ENCODE measurements at regions not wholly inside any gene's neighbourhood (a gene's known extent, or its start where the extent isn't known, plus 50 kb on each side); places are given as distances from the start of the nearest gene placed in this dataset.

DNA sequence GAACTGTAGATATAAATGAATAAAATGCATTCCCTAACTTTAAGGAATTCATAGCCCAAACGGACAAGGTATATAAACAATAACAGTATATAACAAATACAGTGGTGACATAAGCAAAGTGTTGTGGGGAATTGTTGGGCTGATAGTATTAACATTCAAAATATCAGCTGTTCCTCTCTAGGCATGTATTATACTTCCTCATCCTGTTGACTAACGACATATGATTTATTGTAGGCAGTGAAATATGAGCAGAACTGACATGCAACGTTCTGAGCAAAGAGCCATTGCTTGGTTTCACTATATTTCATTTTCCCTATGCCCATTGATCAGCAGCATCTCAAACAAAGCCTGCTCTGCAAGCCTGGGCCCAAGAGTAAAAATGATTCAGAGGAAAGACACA lies 143.9 kb downstream of the PTCHD1 start:
- H3K36me3 ChIP-seq (ENCODE audit: control insufficient read depth in 2 of 2, extremely low read depth in 1 of 2, insufficient read depth in 2 of 2, low read length in 2 of 2), result no peaks in the 10 kb centered on the region
- H2AFZ ChIP-seq (ENCODE audit: low read depth, low read length), result no peak overlapping the region
- no peak for FAIRE-seq
- POLR2A ChIA-PET, result no interaction called here
- H3K4me1 ChIP-seq (ENCODE audit: control insufficient read depth, extremely low read depth, insufficient read depth, low read length), result no peaks in the 10 kb centered on the region
- DNase-seq (ENCODE audit: low read depth, low spot score), result no peak
- H3K9me3 ChIP-seq (replicated peaks; ENCODE audit: control insufficient read depth, insufficient read depth, low read length), result no peaks in the 10 kb centered on the region
- no peaks in the 10 kb centered on the region for H3K9me1 ChIP-seq (replicated peaks; ENCODE audit: control insufficient read depth, extremely low read depth, insufficient read depth, low read length)
- no peak overlapping the region for H3K4me3 ChIP-seq (replicated peaks in 1 of 3; ENCODE audit: insufficient read depth in 1 of 3, low read depth in 1 of 3, low read length in 3 of 3)
- H4K20me1 ChIP-seq (replicated peaks; ENCODE audit: control insufficient read depth, extremely low read depth, insufficient read depth, low read length), result no peaks in the 10 kb centered on the region
- H3K27me3 ChIP-seq (ENCODE audit: control insufficient read depth in 2 of 2, insufficient read depth in 2 of 2, low read length in 2 of 2), result no peaks in the 10 kb centered on the region
- no peak overlapping the region for H3K9ac ChIP-seq (replicated peaks; ENCODE audit: extremely low read depth, insufficient read depth, low read length)
- intact Hi-C loops (cut with micrococcal nuclease) (no loop called here), dilution Hi-C loops (cut with MboI; ENCODE audit: extremely low pct_ligation_motif_present, low sequenced_read_pairs) (no loop called here)
- no peak for TF ChIP-seq GATA2 (IDR thresholded peaks at IDR 0.05; ENCODE audit: insufficient read depth, insufficient read length, low read depth, low read length)
- TF ChIP-seq EZH2 (IDR thresholded peaks at IDR 0.05; ENCODE audit: borderline replicate concordance, low read depth, low read length, severe bottlenecking), result no peak
- no peak for TF ChIP-seq JUN (IDR thresholded peaks at IDR 0.05; ENCODE audit: borderline replicate concordance, insufficient read depth, insufficient read length, low read depth)
- no peak for TF ChIP-seq MYC (IDR thresholded peaks at IDR 0.05; ENCODE audit: low read depth, low read length)
- TF ChIP-seq POLR2AphosphoS5 (IDR thresholded peaks at IDR 0.05; ENCODE audit: insufficient read depth, low read depth, low read length), result no peak
- TF ChIP-seq, protein P1, sequence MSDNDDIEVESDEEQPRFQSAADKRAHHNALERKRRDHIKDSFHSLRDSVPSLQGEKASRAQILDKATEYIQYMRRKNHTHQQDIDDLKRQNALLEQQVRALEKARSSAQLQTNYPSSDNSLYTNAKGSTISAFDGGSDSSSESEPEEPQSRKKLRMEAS (IDR thresholded peaks at IDR 0.05; ENCODE audit: insufficient read depth, insufficient read length), result no peak
- TF ChIP-seq FOS (IDR thresholded peaks at IDR 0.05; ENCODE audit: borderline replicate concordance, insufficient read depth, low read length), result no peak
- no peak for TF ChIP-seq POLR2A (IDR thresholded peaks at IDR 0.05; ENCODE audit: low read depth, low read length)
- no peak for TF ChIP-seq CTCF (IDR thresholded peaks at IDR 0.05; ENCODE audit: extremely low read depth in 1 of 2, insufficient read depth in 1 of 2, low read depth in 1 of 2, low read length in 2 of 2)
- H3K27ac ChIP-seq (ENCODE audit: insufficient read depth, low read depth, low read length), result no peak overlapping the region
- H3K79me2 ChIP-seq (ENCODE audit: control insufficient read depth, insufficient read depth, low read length), result no peaks in the 10 kb centered on the region
- CTCF ChIA-PET, result no interaction called here
- no TSS peak for BruUV-seq (replicated peaks)
- H3K4me2 ChIP-seq (ENCODE audit: insufficient read depth, low read length), result no peak overlapping the region

All from endothelial cell of umbilical vein (primary cell).